ENCODE measurements at regions not wholly inside any gene's neighbourhood (a gene's known extent, or its start where the extent isn't known, plus 50 kb on each side); places are given as distances from the start of the nearest gene placed in this dataset.

DNA sequence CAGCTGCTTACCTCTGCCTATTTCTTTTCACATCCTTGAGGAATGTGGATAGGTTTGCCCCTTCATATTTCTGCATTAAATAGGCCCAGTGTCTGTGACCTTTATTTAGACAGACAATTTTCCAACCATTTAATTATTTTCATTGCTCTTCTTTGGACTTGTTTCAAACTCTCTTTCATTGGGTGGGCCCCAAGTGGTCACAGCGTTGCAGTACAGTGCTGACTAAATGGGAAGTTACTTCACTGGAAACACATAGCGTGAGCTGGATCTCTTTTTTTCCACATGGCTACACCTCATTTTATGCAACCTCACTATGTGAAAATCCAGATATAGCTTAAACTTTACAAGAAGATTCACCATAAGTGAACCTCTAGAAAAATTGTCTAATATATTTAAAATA lies 438.9 kb downstream of the ADAMTS20 start:
- TF ChIP-seq, protein P1, sequence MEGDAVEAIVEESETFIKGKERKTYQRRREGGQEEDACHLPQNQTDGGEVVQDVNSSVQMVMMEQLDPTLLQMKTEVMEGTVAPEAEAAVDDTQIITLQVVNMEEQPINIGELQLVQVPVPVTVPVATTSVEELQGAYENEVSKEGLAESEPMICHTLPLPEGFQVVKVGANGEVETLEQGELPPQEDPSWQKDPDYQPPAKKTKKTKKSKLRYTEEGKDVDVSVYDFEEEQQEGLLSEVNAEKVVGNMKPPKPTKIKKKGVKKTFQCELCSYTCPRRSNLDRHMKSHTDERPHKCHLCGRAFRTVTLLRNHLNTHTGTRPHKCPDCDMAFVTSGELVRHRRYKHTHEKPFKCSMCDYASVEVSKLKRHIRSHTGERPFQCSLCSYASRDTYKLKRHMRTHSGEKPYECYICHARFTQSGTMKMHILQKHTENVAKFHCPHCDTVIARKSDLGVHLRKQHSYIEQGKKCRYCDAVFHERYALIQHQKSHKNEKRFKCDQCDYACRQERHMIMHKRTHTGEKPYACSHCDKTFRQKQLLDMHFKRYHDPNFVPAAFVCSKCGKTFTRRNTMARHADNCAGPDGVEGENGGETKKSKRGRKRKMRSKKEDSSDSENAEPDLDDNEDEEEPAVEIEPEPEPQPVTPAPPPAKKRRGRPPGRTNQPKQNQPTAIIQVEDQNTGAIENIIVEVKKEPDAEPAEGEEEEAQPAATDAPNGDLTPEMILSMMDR (IDR thresholded peaks at IDR 0.05; ENCODE audit: poor library complexity), result no peak
- TF ChIP-seq EZH2 (IDR thresholded peaks at IDR 0.05; ENCODE audit: borderline replicate concordance) (no peak), EZH2phosphoT487 (IDR thresholded peaks at IDR 0.05; ENCODE audit: low read depth, severe bottlenecking, unreplicated experiment) (no peak)
